Keratinocyte (primary cell): ENCODE measurements at regions not wholly inside any gene's neighbourhood (a gene's known extent, or its start where the extent isn't known, plus 50 kb on each side); places are given as distances from the start of the nearest gene placed in this dataset.

ENCODE experiments used
- DNase-seq: peaks from one replicate; pipeline ENCODE4 v3.0.0-alpha.2; 2011; ENCODE audit warnings: low read depth, missing footprints, low spot score
- FAIRE-seq: peaks from 2 replicates; lab custom pipeline; 2011; peaks lifted over from hg19 to GRCh38; lab: Jason Lieb, UNC
- H2AFZ ChIP-seq: 2 replicates; pipeline ENCODE4 v1.6.0; 2012; ENCODE audit warnings: low read length, control low read depth, inconsistent platforms; ENCODE audit not compliant: control insufficient read depth
- H3K27ac ChIP-seq: 2 replicates; pipeline ENCODE4 v1.5.1; 2011; ENCODE audit warnings: low read length; ENCODE audit not compliant: control insufficient read depth, insufficient read depth
- H3K27me3 ChIP-seq: 3 replicates; pipeline ENCODE4 v1.6.0; 2011; ENCODE audit warnings: low read length; ENCODE audit not compliant: control insufficient read depth, insufficient read depth; ENCODE audit errors: extremely low read depth
- H3K36me3 ChIP-seq, 2 experiments: 2 replicates in 1 of 2; 3 replicates in 1 of 2; pipeline ENCODE4 v1.5.1; 2011; ENCODE audit warnings: low read length in 2 of 2, mild to moderate bottlenecking in 1 of 2; ENCODE audit not compliant: control insufficient read depth in 2 of 2, insufficient read depth in 2 of 2; ENCODE audit errors: extremely low read depth in 1 of 2
- H3K4me1 ChIP-seq: 3 replicates; pipeline ENCODE4 v1.5.1; 2011; ENCODE audit warnings: low read length; ENCODE audit not compliant: control insufficient read depth, insufficient read depth; ENCODE audit errors: extremely low read depth
- H3K4me2 ChIP-seq: 3 replicates; pipeline ENCODE4 v1.6.0; 2011; ENCODE audit warnings: low read depth, low read length; ENCODE audit not compliant: control insufficient read depth, insufficient read depth; ENCODE audit errors: extremely low read depth
- H3K4me3 ChIP-seq, 3 experiments: fragments of 200-600 bp in 1 of 3; sonication (generic) in 1 of 3; 2 replicates in 2 of 3; 3 replicates in 1 of 3; pipeline ENCODE4 v1.5.1; 2011 to 2016; ENCODE audit warnings: low read length in 3 of 3, mild to moderate bottlenecking in 3 of 3, control low read depth in 2 of 3, inconsistent platforms in 1 of 3, low read depth in 1 of 3, mixed read lengths in 1 of 3, mixed run types in 1 of 3, moderate library complexity in 1 of 3; ENCODE audit not compliant: control insufficient read depth in 2 of 3, insufficient read depth in 2 of 3; ENCODE audit errors: extremely low read depth in 1 of 3
- H3K79me2 ChIP-seq: 2 replicates; pipeline ENCODE4 v1.6.0; 2012; ENCODE audit warnings: low read length; ENCODE audit not compliant: control insufficient read depth, insufficient read depth
- H3K9ac ChIP-seq: 3 replicates; pipeline ENCODE4 v1.6.0; 2011; ENCODE audit warnings: low read length; ENCODE audit not compliant: control insufficient read depth, insufficient read depth; ENCODE audit errors: extremely low read depth
- H3K9me1 ChIP-seq: 3 replicates; pipeline ENCODE4 v1.6.0; 2011; ENCODE audit warnings: low read length; ENCODE audit not compliant: control insufficient read depth, insufficient read depth; ENCODE audit errors: extremely low read depth
- H3K9me3 ChIP-seq: 2 replicates; pipeline ENCODE4 v1.5.1; 2012; ENCODE audit warnings: low read depth, low read length; ENCODE audit not compliant: control insufficient read depth
- H4K20me1 ChIP-seq: 3 replicates; pipeline ENCODE4 v1.6.0; 2011; ENCODE audit warnings: low read length; ENCODE audit not compliant: control insufficient read depth, insufficient read depth; ENCODE audit errors: extremely low read depth
- EZH2 ChIP-seq: IDR thresholded peaks from one replicate; pipeline ENCODE4 v1.6.1; 2012; ENCODE audit warnings: inconsistent platforms, mild to moderate bottlenecking, low read length, moderate library complexity
- dilution Hi-C: fragments of 300-500 bp; cut with MboI; formaldehyde crosslinking; loops from one replicate; pipeline ENCODE4 v1.7.0; 2020; ENCODE audit warnings: low sequenced_read_pairs; ENCODE audit not compliant: extremely low pct_ligation_motif_present
- TF ChIP-seq, protein P1 (sequence below), 3 experiments: IDR thresholded peaks in 1 of 3; conservative IDR thresholded peaks in 1 of 3; optimal IDR thresholded peaks in 1 of 3; 2 replicates in 2 of 3; 3 replicates in 1 of 3; pipeline versions ENCODE3 to v1.5.1; 2011; ENCODE audit warnings: low read length in 3 of 3, mild to moderate bottlenecking in 3 of 3, moderate library complexity in 2 of 3, control low read depth in 1 of 3, inconsistent platforms in 1 of 3; ENCODE audit not compliant: insufficient read depth in 2 of 3; ENCODE audit errors: extremely low read depth in 1 of 3

DNA sequence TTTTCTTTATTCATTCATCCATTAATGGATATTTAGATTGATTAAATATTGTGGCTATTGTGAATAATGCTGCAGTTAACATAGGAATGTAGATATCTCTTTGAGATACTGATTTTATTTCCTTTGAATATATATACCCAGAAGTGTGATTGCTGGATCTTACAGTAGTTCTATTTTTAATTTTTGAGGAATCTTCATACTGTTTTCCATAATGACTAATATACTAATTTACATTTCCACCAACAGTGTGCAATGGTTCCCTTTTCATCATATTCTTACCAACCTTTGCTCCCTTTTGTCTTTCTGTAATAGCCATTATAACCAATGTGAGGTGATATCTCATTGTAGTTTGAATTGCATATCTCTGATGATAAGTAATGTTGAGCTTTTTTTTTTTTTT is 106.3 kb downstream of the OTOL1 start:
- no peaks in the 10 kb centered on the region for H3K79me2 ChIP-seq
- no peaks in the 10 kb centered on the region for H4K20me1 ChIP-seq
- no peaks in the 10 kb centered on the region for H3K36me3 ChIP-seq
- no peak overlapping the region for H3K4me2 ChIP-seq
- H3K27ac ChIP-seq = no peak overlapping the region
- no peaks in the 10 kb centered on the region for H3K4me1 ChIP-seq
- no peak overlapping the region for H3K4me3 ChIP-seq
- H2AFZ ChIP-seq = no peak overlapping the region
- no peaks in the 10 kb centered on the region for H3K9me1 ChIP-seq
- TF ChIP-seq, protein P1, sequence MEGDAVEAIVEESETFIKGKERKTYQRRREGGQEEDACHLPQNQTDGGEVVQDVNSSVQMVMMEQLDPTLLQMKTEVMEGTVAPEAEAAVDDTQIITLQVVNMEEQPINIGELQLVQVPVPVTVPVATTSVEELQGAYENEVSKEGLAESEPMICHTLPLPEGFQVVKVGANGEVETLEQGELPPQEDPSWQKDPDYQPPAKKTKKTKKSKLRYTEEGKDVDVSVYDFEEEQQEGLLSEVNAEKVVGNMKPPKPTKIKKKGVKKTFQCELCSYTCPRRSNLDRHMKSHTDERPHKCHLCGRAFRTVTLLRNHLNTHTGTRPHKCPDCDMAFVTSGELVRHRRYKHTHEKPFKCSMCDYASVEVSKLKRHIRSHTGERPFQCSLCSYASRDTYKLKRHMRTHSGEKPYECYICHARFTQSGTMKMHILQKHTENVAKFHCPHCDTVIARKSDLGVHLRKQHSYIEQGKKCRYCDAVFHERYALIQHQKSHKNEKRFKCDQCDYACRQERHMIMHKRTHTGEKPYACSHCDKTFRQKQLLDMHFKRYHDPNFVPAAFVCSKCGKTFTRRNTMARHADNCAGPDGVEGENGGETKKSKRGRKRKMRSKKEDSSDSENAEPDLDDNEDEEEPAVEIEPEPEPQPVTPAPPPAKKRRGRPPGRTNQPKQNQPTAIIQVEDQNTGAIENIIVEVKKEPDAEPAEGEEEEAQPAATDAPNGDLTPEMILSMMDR (optimal IDR thresholded peaks at IDR 0.05 in 1 of 3, IDR thresholded peaks at IDR 0.05 in 1 of 3, conservative IDR thresholded peaks at IDR 0.05 in 1 of 3; ENCODE audit: extremely low read depth in 1 of 3, insufficient read depth in 2 of 3, low read length in 3 of 3) = no peak
- no peak for TF ChIP-seq EZH2
- no peaks in the 10 kb centered on the region for H3K27me3 ChIP-seq
- H3K9me3 ChIP-seq = no peaks in the 10 kb centered on the region
- FAIRE-seq (no peak), DNase-seq (no peak)
- dilution Hi-C loops = no loop called here
- H3K9ac ChIP-seq = no peak overlapping the region

DNA sequence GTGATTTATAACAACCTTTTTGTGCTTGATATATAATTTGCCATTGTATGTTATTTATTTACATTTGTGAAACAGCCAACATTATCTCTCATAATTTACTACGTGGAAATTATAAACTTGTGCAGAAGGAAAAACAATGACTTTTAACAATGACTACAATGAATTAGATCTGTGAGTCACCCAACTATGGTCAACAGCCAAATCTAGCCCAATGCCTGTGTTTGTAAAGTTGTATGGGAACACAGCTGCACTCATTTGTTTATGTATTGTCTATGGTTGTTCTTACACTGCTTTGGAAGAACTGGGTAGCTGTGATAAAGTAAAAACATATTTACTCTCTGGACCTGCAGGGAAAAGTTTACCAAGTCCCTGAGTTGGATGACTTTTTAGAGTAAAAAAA is 110.4 kb downstream of the OTOL1 start:
- TF ChIP-seq, protein P1 (optimal IDR thresholded peaks at IDR 0.05 in 1 of 3, IDR thresholded peaks at IDR 0.05 in 1 of 3, conservative IDR thresholded peaks at IDR 0.05 in 1 of 3; ENCODE audit: extremely low read depth in 1 of 3, insufficient read depth in 2 of 3, low read length in 3 of 3) = no peak
- TF ChIP-seq EZH2 = no peak
- H3K9ac ChIP-seq = no peak overlapping the region
- no peaks in the 10 kb centered on the region for H3K27me3 ChIP-seq
- H2AFZ ChIP-seq = no peak overlapping the region
- H3K27ac ChIP-seq = no peak overlapping the region
- DNase-seq (no peak), FAIRE-seq (no peak)
- no peaks in the 10 kb centered on the region for H3K4me1 ChIP-seq
- H4K20me1 ChIP-seq = no peaks in the 10 kb centered on the region
- no peaks in the 10 kb centered on the region for H3K36me3 ChIP-seq
- dilution Hi-C loops = no loop called here
- H3K4me3 ChIP-seq = no peak overlapping the region
- H3K9me3 ChIP-seq = no peaks in the 10 kb centered on the region
- no peaks in the 10 kb centered on the region for H3K79me2 ChIP-seq
- H3K9me1 ChIP-seq = no peaks in the 10 kb centered on the region
- H3K4me2 ChIP-seq = no peak overlapping the region
